HG02623 (cell line): ENCODE measurements at regions not wholly inside any gene's neighbourhood (a gene's known extent, or its start where the extent isn't known, plus 50 kb on each side); places are given as distances from the start of the nearest gene placed in this dataset.

Source experiments
- ATAC-seq: cut with Tn5 transposase; IDR thresholded peaks from one replicate; pipeline ENCODE4 v1.9.1; 2021; ENCODE audit warnings: moderate library complexity; ENCODE audit not compliant: unreplicated experiment

DNA sequence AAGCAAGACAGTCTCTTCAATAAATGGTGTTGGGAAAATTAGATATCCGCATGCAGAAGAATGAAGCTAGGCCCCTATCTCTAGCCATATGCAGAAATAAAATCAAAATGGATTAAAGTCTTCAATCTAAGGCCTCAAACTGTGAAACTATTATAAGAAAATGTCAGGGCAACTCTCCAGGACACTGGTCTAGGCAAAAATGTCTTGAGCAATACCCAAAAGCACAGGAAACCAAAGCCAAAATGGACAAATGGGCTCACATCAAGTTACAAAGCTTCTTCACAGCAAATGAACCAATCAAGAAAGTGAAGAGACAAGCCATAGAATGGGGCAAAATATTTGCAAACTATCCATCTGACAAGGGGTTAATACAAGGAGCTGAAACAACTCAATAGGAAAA, 338.8 kb downstream of the NNT start:
- no peak for ATAC-seq

- ATAC-seq: no peak
Measured at GRCh38 chr5:43940562-43940961, 337.6 kb downstream of the NNT start.

- ATAC-seq: no peak
Measured at GRCh38 chr5:43926923-43927322, 323.9 kb downstream of the NNT start.

DNA sequence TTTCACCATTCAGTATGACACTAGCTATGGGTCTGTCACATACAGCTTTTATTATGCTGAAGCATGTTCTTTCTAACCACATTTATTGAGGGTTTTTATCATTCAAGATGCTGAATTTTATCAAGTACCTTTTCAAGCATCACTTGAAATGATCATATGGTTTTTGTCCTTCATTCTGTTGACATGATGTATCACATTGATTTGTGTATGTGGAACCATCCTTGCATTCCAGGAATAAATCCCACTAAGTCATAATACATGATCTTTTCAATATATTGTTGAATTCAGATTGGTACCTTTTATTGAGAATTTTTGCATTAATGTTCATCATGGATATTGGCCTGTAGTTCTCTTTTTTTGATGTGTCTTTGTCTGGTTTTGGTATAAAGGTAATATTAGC, 317.4 kb downstream of the NNT start:
- ATAC-seq: no peak

DNA sequence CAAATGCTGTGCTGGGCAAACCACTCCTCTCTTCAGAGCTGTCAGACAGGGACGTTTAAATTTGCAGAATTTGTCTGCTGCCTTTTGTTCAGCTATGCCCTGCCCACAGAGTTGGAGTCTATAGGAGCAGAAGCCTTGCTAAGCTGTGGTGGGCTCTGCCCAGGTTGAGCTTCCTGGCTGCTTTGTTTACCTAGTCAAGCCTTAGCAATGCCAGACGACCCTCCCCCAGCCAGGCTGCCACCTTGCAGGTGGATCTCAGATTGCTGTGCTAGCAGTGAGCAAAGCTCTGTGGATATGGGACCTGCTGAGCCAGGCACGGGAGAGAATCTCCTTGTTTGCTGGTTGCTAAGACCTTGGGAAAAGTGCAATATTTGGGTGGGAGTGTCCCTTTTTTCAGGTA, 314.9 kb downstream of the NNT start:
- ATAC-seq: no peak

- ATAC-seq: no peak
Measured at GRCh38 chr5:43903129-43903528, 300.1 kb downstream of the NNT start.

- ATAC-seq: no peak
Measured at GRCh38 chr5:43900974-43901373, 298.0 kb downstream of the NNT start.

- no peak for ATAC-seq
Measured at GRCh38 chr5:43895876-43896275, 292.9 kb downstream of the NNT start.

DNA sequence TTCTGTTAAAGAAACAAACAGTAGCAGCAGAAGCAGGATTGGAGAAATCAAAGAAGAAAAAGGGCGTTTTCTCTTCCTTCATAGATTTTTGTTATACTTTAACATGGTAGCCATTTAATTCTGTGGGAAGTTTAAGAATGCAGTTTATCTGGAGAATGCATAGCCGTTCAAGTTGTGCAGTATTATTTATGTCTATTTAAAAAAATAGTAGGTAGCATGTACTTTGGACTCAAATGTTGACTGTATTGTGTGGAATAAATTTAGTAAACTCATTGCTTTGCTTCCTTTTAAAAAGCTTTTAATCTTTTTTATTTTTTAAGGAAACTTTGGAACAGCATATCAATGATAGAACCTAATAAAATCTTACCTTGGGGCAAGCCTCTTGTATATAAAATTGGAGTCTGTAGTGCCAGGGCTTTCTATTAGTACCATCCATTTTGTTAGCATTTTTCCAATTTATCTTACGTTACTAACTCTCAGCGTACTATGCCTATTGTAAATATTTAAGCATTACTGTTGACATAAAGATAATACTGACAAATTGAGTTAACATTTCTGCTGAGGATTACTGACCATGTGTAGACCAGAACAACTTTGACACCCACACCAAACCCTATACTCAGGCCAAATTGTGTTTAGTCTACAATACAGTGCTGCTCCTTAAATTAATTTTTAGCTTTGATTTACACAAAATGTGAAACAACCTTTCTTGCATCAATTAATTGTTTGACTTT, 291.1 kb downstream of the NNT start:
- ATAC-seq: no peak

DNA sequence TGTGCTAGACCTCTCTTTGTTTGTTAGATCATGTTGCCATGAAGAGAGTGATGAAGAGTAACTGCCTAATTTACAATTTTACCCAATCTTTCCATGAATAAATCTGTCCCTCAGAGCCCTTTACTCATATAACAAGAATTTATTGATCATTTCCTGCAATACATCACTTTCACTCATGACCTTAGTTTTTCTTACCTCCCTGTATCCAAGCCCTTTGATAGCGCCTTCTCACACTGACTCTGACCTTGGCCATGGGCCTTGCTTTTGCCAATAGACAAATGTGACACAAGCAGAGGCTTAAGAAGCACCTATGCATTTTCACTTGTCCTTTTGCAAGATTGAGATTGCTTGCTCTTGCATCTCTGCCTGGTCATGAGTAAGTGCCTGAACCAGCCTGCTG, 288.1 kb downstream of the NNT start:
- ATAC-seq: no peak

DNA sequence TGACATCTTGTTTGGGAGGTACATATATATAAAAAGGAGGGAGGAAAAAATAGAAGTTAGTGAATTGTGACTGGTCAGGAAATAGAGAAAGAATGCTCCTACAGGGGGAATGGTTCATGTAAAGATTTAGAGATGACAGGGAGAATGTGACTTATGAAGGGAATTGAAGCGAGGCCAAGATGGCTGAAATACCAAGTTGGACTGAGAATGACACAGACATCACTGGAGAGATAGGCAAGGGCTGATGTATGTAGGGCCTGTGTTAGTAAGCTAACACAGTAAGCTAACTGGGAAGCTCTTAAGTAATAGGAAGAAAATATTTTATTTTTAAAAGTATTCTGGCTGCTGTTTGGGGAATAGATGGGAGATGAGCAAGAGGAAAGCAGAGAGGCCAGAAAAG, 286.3 kb downstream of the NNT start:
- ATAC-seq: no peak

DNA sequence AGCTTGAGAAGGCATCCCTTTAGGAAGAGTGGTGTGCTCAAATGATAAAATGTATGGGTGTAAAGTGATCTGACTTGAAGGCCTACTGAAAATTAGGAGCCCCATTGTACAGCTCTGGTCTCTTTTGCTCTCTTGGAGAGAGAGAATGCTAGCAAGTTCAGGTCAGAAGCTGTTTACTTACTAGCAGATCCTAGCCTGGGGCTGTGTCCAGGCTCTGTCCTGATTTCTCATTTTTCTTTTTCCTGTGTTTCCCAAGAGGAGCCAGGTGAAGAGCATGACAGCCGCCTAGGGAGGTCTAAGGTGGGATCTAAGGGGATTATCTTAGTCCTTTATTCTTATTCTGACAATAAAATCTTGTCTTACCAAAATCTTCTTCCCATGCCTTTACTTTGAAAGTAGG, 272.8 kb downstream of the NNT start:
- ATAC-seq: no peak

GRCh38 chr5:43874772-43875171, 271.8 kb downstream of the NNT start:
- no peak for ATAC-seq

DNA sequence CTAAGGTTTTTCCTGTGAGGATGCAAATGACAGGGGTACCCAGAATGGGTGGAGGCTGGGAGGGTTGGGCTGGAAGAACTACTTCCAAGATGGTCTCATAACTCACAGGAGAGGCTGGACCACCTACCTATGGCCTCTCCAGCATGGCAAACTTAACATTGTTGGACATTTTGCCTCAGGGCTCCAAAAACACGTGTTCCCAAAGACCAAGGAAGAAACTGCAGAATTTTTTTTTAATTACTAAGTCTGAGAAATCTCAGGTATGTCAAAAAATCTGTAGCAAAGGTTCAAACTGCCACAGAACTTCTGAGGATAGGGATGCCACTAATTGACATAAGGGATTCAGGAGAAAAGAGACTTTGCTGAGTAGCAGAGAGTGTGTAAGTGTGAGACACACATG, 270.8 kb downstream of the NNT start:
- ATAC-seq: no peak

DNA sequence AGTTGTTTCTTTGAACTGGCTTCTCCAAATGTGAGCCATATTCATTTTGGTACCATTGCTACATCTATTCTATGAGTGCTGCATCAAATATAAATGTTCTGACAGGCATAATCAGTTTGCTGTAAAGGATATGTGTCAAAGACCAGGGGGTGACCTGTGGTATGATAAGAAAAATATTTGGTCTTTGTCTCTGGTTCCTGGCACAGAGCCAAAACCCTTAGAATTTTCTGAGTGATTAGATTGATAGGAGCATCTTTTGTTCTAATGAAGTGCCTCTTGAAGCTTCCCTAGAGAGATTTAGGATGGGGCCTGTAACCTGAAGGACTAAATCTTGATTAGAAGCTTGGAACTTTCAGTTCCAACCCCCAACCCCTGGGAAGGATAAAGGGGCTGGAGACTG, 256.3 kb downstream of the NNT start:
- no peak for ATAC-seq

DNA sequence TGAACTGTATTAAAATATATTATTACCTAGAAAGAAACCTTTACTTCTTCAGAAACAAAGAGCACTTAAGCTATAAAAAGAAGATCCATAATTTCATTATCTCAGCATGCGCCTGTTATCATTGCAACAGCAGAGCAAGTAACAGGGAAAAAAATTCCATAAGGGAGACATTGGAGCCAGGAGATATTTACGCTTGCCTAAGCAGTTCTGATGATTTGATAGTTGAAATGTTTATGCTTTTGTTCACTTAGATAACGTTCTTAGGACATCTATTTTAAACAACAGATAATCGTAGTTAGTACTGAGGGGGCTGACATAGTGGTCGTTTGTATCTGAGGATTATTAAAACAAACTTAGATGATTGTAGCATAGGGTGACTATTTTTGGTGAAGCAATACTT, 252.5 kb downstream of the NNT start:
- ATAC-seq: no peak

DNA sequence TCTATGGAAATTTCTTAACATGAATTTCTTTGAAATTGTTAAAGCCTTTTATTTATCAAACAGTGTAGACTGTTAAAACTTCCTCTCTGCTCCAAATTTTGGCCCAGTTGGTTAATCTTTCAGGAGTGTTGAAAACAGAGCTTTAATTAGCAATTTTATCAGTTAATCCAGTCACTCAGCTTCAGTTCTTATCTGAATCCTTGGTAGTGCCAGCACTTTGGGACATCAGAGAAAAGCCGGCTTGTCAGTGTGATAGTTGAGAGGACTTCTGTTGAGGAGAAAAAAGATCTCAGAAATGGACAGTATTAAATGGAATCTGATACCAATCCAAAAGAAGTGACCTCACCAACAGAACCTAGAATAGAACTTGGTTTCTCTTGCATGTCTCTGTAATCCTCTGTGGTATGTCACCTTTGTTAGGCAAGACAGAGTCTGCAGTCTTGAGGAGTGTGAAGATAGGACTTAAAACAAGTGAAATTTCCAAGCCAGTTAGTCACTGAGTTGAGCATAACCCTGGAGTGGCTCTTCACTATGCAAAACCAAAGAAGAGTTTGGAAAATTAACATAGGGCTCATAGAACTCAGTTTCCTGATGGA, 251.8 kb downstream of the NNT start:
- no peak for ATAC-seq

DNA sequence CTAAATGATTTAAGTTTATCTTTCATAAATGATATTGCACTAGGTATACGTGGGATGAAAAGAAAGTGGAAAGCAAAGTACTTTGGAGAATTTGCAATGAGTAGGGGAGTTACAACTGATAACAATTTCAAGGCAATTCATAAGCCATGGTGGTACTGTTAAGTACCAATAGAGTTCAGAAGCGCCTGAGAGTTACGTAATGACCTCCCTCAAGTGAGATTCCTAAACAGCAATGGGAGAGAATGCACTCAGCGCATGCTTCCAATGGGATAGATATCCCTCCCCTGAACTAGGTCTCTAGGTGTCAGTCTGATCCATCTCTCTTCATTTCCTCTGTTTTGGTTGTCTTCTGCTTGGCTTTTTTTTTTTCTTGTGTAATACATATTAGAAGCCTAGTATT, 249.3 kb downstream of the NNT start:
- no peak for ATAC-seq

DNA sequence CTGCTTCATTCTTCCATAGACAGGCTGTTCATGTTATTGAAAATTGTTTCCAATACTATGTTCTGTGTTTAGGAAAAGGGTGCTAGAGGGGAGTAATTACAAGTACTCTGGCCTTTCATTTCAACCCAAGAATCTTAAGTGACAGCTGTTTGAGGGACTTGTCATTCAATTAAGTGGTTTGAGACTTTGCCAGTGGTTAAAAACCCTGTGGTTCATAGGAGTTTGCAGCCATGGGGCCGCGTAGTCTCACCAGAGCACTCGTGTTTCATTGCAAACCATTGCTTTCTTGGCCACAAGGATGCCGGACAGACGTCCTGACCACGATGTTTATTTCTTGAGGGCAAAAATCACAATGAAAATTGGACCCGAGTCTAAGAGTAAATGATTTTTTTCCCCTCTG, 248.8 kb downstream of the NNT start:
- ATAC-seq: no peak

DNA sequence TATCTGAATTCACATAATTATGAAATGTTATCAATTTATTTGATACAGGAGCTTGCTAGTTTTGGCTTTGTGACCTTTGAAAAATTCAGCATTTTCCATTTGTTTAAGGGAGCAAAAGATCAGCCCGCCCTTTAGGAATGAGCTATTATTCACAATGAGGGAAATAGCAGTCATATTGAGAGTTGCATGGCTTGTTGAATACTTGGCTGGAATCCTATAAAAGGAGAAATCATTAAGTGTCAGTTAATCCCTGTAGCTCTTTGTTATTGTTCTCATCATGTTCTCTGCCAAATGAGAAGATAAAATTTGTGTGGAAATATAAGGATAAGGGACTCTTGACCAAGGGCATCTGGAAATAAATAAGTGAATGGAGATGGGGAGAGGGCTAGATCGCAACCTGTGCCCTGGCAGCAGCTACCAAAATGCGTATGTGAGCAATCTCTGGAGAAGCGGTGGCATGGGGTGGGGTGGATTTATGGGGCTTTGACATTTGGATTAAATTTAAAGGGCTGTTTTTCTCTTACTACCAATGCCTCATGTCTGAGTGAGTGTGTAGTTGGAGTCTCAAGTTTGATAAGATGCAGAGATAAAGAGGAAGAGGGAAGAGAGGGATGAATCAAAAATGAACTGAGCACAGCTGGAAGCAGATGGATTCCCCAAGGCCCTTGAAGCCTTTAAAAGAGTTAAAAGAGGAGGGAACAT, 237.6 kb downstream of the NNT start:
- no peak for ATAC-seq

GRCh38 chr5:43839218-43839617, 236.2 kb downstream of the NNT start:
- ATAC-seq: no peak

DNA sequence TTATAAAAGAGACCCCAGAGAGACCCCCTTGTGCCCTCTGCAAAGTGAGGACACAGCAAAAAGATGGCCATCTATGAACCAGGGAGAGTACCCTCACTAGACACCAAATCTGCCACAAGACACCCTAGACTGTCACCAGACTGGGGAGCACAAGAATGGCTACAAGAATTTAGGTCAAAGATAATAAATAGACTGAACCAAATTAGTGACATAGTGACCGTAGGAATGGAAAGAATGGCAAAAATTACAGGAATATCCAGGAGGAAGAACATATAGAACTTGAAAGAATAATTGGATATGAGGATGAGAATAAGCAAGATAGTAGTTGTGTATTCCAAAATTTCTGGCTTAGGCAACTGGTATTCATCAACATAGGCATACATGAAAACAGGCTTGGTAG, 235.0 kb downstream of the NNT start:
- ATAC-seq: no peak
